A549 (cell line): ENCODE measurements at regions not wholly inside any gene's neighbourhood (a gene's known extent, or its start where the extent isn't known, plus 50 kb on each side); places are given as distances from the start of the nearest gene placed in this dataset.

ENCODE experiments used
- ATAC-seq, 2 experiments: fragments of 200-7000 bp in 1 of 2; fragments of >200 bp in 1 of 2; cut with Nextera tagmentation in 1 of 2; cut with Tn5 transposase in 1 of 2; 3 replicates each; pipeline versions ENCODE4 v1.8.0 to v1.9.1; 2018 to 2020; ENCODE audit warnings: mild to moderate bottlenecking in 1 of 2, moderate library complexity in 1 of 2
- CTCF ChIA-PET: fragments of 300-600 bp; sonication (Branson Sonifier 250); formaldehyde crosslinking; extraction: SDS; loops from one replicate; lab custom pipeline; 2021; ENCODE audit warnings: antibody characterized with exemption, inconsistent platforms; lab: Yijun Ruan, JAX
- POLR2A ChIA-PET: fragments of 350-600 bp; formaldehyde crosslinking; extraction: SDS; loops from one replicate; lab custom pipeline; 2021; ENCODE audit warnings: antibody characterized with exemption, inconsistent platforms; lab: Yijun Ruan, JAX
- DNase-seq, 2 experiments: peaks; one replicate each; pipeline versions ENCODE4 v3.0.0 to v3.0.0-alpha.2; 2011 to 2016; ENCODE audit warnings: low read depth in 1 of 2, low spot score in 1 of 2
- FAIRE-seq: peaks from 2 replicates; lab custom pipeline; 2011; peaks lifted over from hg19 to GRCh38; lab: Jason Lieb, UNC
- H3K27ac ChIP-seq, 2 experiments: fragments of >200 bp; sonication (Bioruptor Twin); formaldehyde crosslinking; 3 replicates each; pipeline ENCODE4 v1.5.1; 2016 to 2017
- H3K4me1 ChIP-seq: fragments of >200 bp; sonication (Bioruptor Twin); formaldehyde crosslinking; 3 replicates; pipeline ENCODE4 v1.6.1; 2016
- H3K4me2 ChIP-seq: fragments of >200 bp; sonication (Bioruptor Twin); formaldehyde crosslinking; 3 replicates; pipeline ENCODE4 v1.6.1; 2016
- H3K4me3 ChIP-seq: fragments of >200 bp; sonication (Bioruptor Twin); formaldehyde crosslinking; 3 replicates; pipeline ENCODE4 v1.5.1; 2016
- H3K9me3 ChIP-seq: fragments of >200 bp; sonication (Bioruptor Twin); formaldehyde crosslinking; 3 replicates; pipeline ENCODE4 v1.6.1; 2016
- BHLHE40 ChIP-seq: IDR thresholded peaks from 2 replicates; pipeline ENCODE4 v1.6.1; 2012; ENCODE audit warnings: low read depth, low read length, inconsistent platforms
- CHD2 ChIP-seq: fragments of 150-350 bp; IDR thresholded peaks from 2 replicates; pipeline ENCODE4 v1.6.1; 2014; ENCODE audit warnings: low read length; ENCODE audit not compliant: partially characterized antibody
- FOSB ChIP-seq: fragments of 250-450 bp; sonication (Bioruptor Pico); IDR thresholded peaks from 2 replicates; pipeline ENCODE4 v1.5.0; 2020; ENCODE audit warnings: mild to moderate bottlenecking, moderate library complexity
- GATA3 ChIP-seq: IDR thresholded peaks from 2 replicates; pipeline ENCODE4 v1.6.1; 2012; ENCODE audit warnings: borderline replicate concordance
- HDAC2 ChIP-seq: fragments of 200-600 bp; sonication (generic); IDR thresholded peaks from 2 replicates; pipeline ENCODE4 v1.6.1; 2016
- HES2 ChIP-seq: fragments of >200 bp; sonication (Bioruptor Twin); formaldehyde crosslinking; IDR thresholded peaks from 2 replicates; pipeline ENCODE4 v1.6.1; 2016
- HMGXB4 ChIP-seq: fragments of 250-450 bp; sonication (Bioruptor Pico); IDR thresholded peaks from 2 replicates; pipeline ENCODE4 v1.5.0; 2021; ENCODE audit warnings: mild to moderate bottlenecking, moderate library complexity, borderline replicate concordance
- HOXB13 ChIP-seq: fragments of 250-450 bp; sonication (Bioruptor Pico); IDR thresholded peaks from 2 replicates; pipeline ENCODE4 v1.5.0; 2020; ENCODE audit warnings: low read depth, mild to moderate bottlenecking, moderate library complexity
- NPAS2 ChIP-seq: fragments of 250-450 bp; sonication (Bioruptor Pico); IDR thresholded peaks from 2 replicates; pipeline ENCODE4 v1.8.0; 2022; ENCODE audit warnings: mild to moderate bottlenecking, moderate library complexity, borderline replicate concordance
- PBX3 ChIP-seq: IDR thresholded peaks from 2 replicates; pipeline ENCODE4 v1.6.1; 2012
- POLR2AphosphoS2 ChIP-seq: conservative IDR thresholded peaks from 2 replicates; pipeline ENCODE4 v1.6.1; 2012; ENCODE audit warnings: low read length, improper control_type of control experiment, inconsistent platforms
- RFX5 ChIP-seq: fragments of 450-650 bp; IDR thresholded peaks from 2 replicates; pipeline ENCODE4 v1.7.1; 2014; ENCODE audit warnings: antibody characterized with exemption, mild to moderate bottlenecking, moderate library complexity
- SMC3 ChIP-seq: fragments of >200 bp; sonication (Bioruptor Twin); formaldehyde crosslinking; IDR thresholded peaks from 3 replicates; pipeline ENCODE4 v1.6.1; 2018; ENCODE audit warnings: inconsistent platforms
- TFCP2L1 ChIP-seq: fragments of 250-450 bp; sonication (Bioruptor Pico); IDR thresholded peaks from 2 replicates; pipeline ENCODE4 v1.5.0; 2021; ENCODE audit warnings: mild to moderate bottlenecking
- WGBS: methylation state at CpG from one replicate; pipeline ENCODE4 v1.1.6; 2017; ENCODE audit errors: missing lambda C conversion rate; 5-methylcytosine and 5-hydroxymethylcytosine counted together
- TF ChIP-seq, protein P1 (sequence below): fragments of >200 bp; sonication (Bioruptor Twin); formaldehyde crosslinking; IDR thresholded peaks from 3 replicates; pipeline ENCODE4 v1.5.1; 2016
- TF ChIP-seq, protein P2 (sequence below): fragments of 200-600 bp; sonication (generic); IDR thresholded peaks from 2 replicates; pipeline ENCODE4 v1.6.1; 2016; ENCODE audit warnings: antibody characterized with exemption, mild to moderate bottlenecking, moderate library complexity
- TF ChIP-seq, protein P3 (sequence below): fragments of >200 bp; sonication (Bioruptor Twin); formaldehyde crosslinking; IDR thresholded peaks from 3 replicates; pipeline ENCODE4 v1.6.1; 2016

DNA sequence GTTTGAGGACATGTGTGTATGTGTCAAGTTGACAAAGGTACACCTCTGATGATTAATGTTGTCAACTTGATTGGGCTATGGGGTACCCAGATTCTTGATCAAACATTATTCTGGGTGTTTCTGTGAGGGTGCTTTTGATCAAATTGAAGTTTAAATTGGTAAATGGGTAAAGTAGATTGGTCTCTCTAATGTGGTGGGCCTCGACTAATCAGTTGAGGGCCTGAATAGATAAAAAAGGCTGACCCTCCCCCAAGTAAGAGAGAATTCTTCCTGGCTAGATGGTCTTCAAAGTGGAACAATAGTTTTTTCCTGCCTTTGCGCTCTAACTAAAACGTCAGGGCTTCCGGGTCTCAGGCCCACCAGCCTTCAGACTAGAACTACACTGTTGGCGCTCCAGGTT, 309.9 kb upstream of the MGMT start:
- Histone ChIP-seq H3K27ac (no peak overlapping the region), H3K4me3 (no peak overlapping the region), H3K4me2 (no peak overlapping the region), H3K9me3 (no peaks in the 10 kb centered on the region), H3K4me1 (no peaks in the 10 kb centered on the region)
- DNase-seq, result no peak
- WGBS, result 45% methylated on average over 5 of the region's 5 CpGs
- no peak for ATAC-seq
- CTCF ChIA-PET, result no interaction called here
- POLR2A ChIA-PET, result no interaction called here
- FAIRE-seq, result no peak
- TF ChIP-seq GATA3, result no peak
- TF ChIP-seq RFX5, result no peak

GRCh38 chr10:129161150-129161549, 305.9 kb upstream of the MGMT start:
- Histone ChIP-seq H3K4me3 (no peak overlapping the region), H3K9me3 (no peaks in the 10 kb centered on the region), H3K4me1 (no peaks in the 10 kb centered on the region), H3K27ac (no peak overlapping the region), H3K4me2 (no peak overlapping the region)
- POLR2A ChIA-PET, result no interaction called here
- FAIRE-seq (no peak), ATAC-seq (no peak), DNase-seq (no peak)
- TF ChIP-seq BHLHE40, result no peak
- no peak for TF ChIP-seq PBX3
- no peak for TF ChIP-seq TFCP2L1 (CRISPR knock-in tag)
- TF ChIP-seq NPAS2 (CRISPR knock-in tag), result no peak
- no peak for TF ChIP-seq SMC3
- no peak for TF ChIP-seq CHD2
- TF ChIP-seq, protein P1, sequence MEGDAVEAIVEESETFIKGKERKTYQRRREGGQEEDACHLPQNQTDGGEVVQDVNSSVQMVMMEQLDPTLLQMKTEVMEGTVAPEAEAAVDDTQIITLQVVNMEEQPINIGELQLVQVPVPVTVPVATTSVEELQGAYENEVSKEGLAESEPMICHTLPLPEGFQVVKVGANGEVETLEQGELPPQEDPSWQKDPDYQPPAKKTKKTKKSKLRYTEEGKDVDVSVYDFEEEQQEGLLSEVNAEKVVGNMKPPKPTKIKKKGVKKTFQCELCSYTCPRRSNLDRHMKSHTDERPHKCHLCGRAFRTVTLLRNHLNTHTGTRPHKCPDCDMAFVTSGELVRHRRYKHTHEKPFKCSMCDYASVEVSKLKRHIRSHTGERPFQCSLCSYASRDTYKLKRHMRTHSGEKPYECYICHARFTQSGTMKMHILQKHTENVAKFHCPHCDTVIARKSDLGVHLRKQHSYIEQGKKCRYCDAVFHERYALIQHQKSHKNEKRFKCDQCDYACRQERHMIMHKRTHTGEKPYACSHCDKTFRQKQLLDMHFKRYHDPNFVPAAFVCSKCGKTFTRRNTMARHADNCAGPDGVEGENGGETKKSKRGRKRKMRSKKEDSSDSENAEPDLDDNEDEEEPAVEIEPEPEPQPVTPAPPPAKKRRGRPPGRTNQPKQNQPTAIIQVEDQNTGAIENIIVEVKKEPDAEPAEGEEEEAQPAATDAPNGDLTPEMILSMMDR, result no peak
- no peak for TF ChIP-seq HES2
- no peak for TF ChIP-seq HMGXB4 (CRISPR knock-in tag)
- no peak for TF ChIP-seq FOSB (CRISPR knock-in tag)
- no peak for TF ChIP-seq RFX5
- no peak for TF ChIP-seq HDAC2
- TF ChIP-seq, protein P2, sequence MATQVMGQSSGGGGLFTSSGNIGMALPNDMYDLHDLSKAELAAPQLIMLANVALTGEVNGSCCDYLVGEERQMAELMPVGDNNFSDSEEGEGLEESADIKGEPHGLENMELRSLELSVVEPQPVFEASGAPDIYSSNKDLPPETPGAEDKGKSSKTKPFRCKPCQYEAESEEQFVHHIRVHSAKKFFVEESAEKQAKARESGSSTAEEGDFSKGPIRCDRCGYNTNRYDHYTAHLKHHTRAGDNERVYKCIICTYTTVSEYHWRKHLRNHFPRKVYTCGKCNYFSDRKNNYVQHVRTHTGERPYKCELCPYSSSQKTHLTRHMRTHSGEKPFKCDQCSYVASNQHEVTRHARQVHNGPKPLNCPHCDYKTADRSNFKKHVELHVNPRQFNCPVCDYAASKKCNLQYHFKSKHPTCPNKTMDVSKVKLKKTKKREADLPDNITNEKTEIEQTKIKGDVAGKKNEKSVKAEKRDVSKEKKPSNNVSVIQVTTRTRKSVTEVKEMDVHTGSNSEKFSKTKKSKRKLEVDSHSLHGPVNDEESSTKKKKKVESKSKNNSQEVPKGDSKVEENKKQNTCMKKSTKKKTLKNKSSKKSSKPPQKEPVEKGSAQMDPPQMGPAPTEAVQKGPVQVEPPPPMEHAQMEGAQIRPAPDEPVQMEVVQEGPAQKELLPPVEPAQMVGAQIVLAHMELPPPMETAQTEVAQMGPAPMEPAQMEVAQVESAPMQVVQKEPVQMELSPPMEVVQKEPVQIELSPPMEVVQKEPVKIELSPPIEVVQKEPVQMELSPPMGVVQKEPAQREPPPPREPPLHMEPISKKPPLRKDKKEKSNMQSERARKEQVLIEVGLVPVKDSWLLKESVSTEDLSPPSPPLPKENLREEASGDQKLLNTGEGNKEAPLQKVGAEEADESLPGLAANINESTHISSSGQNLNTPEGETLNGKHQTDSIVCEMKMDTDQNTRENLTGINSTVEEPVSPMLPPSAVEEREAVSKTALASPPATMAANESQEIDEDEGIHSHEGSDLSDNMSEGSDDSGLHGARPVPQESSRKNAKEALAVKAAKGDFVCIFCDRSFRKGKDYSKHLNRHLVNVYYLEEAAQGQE, result no peak
- TF ChIP-seq, protein P3, sequence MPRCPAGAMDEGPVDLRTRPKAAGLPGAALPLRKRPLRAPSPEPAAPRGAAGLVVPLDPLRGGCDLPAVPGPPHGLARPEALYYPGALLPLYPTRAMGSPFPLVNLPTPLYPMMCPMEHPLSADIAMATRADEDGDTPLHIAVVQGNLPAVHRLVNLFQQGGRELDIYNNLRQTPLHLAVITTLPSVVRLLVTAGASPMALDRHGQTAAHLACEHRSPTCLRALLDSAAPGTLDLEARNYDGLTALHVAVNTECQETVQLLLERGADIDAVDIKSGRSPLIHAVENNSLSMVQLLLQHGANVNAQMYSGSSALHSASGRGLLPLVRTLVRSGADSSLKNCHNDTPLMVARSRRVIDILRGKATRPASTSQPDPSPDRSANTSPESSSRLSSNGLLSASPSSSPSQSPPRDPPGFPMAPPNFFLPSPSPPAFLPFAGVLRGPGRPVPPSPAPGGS, result no peak
- TF ChIP-seq POLR2AphosphoS2, result no peak
- no peak for TF ChIP-seq HOXB13 (CRISPR knock-in tag)
- CTCF ChIA-PET, result interaction anchor here (1.1 kb wide), 1 partner anchor 12 kb away, joined by 3 read pairs; no protein-coding TSS in a partner anchor
- 0% methylated on average over 2 of the region's 2 CpGs for WGBS
